Esophagus squamous epithelium (tissue), 4 donors: ENCODE measurements at regions not wholly inside any gene's neighbourhood (a gene's known extent, or its start where the extent isn't known, plus 50 kb on each side); places are given as distances from the start of the nearest gene placed in this dataset.

Experiments
- CTCF ChIP-seq, 6 experiments: fragments of 450-650 bp in 4 of 6; fragments of 200-600 bp in 2 of 6; sonication (generic) in 2 of 6; IDR thresholded peaks; one replicate each; pipeline ENCODE4 v1.5.1; 2016 to 2019; ENCODE audit warnings: antibody characterized with exemption in 6 of 6, mild to moderate bottlenecking in 4 of 6, moderate library complexity in 4 of 6
- POLR2A ChIP-seq, 4 donors: fragments of 450-650 bp; IDR thresholded peaks; one replicate each; pipeline ENCODE4 v1.6.1; 2017; ENCODE audit warnings: antibody characterized with exemption in 4 of 4, mild to moderate bottlenecking in 4 of 4, moderate library complexity in 3 of 4

- no peak for TF ChIP-seq CTCF (IDR thresholded peaks at IDR 0.05)
- no peak for TF ChIP-seq POLR2A (IDR thresholded peaks at IDR 0.05)
Measured at GRCh38 chr10:46175831-46176230, 111.0 kb upstream of the ANTXRL start.
